SK-N-MC (cell line): ENCODE measurements at regions not wholly inside any gene's neighbourhood (a gene's known extent, or its start where the extent isn't known, plus 50 kb on each side); places are given as distances from the start of the nearest gene placed in this dataset.

Experiments used
- EZH2 ChIP-seq: fragments of 200-600 bp; sonication (generic); IDR thresholded peaks from one replicate; pipeline ENCODE4 v1.6.1; 2017; ENCODE audit warnings: antibody characterized with exemption
- POLR2AphosphoS5 ChIP-seq: IDR thresholded peaks from 2 replicates; pipeline ENCODE4 v1.6.1; 2012; ENCODE audit warnings: mild to moderate bottlenecking, low read depth, low read length, borderline replicate concordance

DNA sequence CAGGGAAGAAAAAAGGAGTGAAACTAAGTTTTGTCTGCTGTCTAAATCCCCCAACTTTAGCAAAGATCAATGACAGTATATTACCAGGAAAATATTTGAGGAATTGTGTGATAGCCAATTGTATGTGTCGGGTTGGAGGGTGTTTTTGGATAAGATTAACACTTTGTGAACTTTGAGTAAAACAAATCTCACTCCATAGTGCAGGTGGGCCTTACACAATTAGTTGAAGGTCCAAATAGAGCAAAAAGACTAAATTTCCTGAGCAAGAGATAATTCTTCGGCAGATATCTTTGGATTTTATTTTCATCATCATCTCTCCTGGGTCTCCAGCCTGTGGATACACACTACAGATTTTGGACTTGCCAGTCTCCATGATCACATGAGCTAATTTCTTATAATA, 152.8 kb upstream of the CWC22 start:
- TF ChIP-seq EZH2 (no peak), POLR2AphosphoS5 (no peak)
